Thyroid gland (tissue), 4 donors: ENCODE measurements at regions not wholly inside any gene's neighbourhood (a gene's known extent, or its start where the extent isn't known, plus 50 kb on each side); places are given as distances from the start of the nearest gene placed in this dataset.

Experiments used
- CTCF ChIP-seq, 6 experiments: fragments of 200-600 bp in 3 of 6; fragments of 450-650 bp in 3 of 6; sonication (generic) in 3 of 6; IDR thresholded peaks; one replicate each; pipeline ENCODE4 v1.5.1; 2016 to 2019; ENCODE audit warnings: antibody characterized with exemption in 6 of 6, mild to moderate bottlenecking in 2 of 6, inconsistent platforms in 1 of 6, moderate library complexity in 1 of 6
- POLR2A ChIP-seq, 2 donors: fragments of 450-650 bp; IDR thresholded peaks; one replicate each; pipeline ENCODE4 v1.6.1; 2017; ENCODE audit warnings: antibody characterized with exemption in 2 of 2, mild to moderate bottlenecking in 2 of 2, moderate library complexity in 1 of 2

DNA sequence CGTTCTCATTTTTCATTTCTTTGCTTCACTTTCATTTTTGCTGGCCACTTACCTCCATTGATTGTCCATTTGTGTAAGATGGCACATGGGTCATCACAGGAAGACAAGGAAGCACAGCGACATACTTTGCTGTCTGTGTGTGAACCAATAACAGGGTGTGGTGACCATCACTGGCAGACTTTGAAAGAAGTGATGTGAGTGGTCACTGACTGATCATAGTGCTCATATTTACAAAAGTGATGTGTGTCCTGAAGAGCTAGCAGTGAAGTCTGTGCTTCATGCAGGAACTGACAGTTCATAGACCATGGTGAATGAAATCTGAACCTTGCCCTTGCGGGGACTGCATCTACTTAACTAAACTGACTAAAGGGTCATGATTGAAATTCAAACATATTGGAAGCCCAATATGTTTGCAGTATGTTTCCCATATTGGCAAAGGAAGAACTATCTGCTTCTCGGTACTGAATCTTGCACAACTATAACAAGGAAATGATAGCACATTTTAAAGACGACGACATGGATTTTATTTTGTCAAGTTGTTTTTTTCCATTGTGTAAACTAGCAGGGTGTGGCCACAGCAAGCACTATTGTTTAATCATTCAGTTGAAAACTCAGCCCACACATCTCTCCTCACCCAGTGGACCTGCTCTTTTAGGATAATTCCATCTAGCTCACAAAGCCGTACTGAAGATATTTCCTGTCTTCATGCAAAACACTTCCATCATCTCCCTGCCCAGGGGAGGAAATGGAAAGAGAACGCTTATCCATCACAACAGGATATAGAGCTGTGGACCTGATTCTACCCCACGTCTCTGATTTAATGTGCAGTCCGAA lies 232.0 kb upstream of the ANKRD55 start:
- TF ChIP-seq CTCF (IDR thresholded peaks at IDR 0.05), result no peak
- TF ChIP-seq POLR2A (IDR thresholded peaks at IDR 0.05), result no peak
